Psoas muscle (tissue), 7 donors: ENCODE measurements at regions not wholly inside any gene's neighbourhood (a gene's known extent, or its start where the extent isn't known, plus 50 kb on each side); places are given as distances from the start of the nearest gene placed in this dataset.
A peak's percentile ranks its signal among the peaks of the same experiment; 100 is the strongest.
"Not testable (repeated sequence)": the region's sequence is repeated elsewhere in the genome, so short reads cannot be mapped to it uniquely, and the experiment has no call there.

ENCODE experiments used
- ATAC-seq, 4 donors: fragments of 200-7000 bp; cut with Tn5 transposase; one replicate each; pipeline ENCODE4 v1.9.1; 2020; ENCODE audit warnings: moderate library complexity in 3 of 4, mild to moderate bottlenecking in 2 of 4
- DNase-seq, 2 donors: peaks; one replicate each; pipeline ENCODE4 v3.0.0-alpha.2; 2020
- H3K27ac ChIP-seq: fragments of 200-600 bp; one replicate; pipeline ENCODE4 v1.8.0; 2022
- H3K27me3 ChIP-seq, 3 donors: fragments of 200-600 bp in 1 of 3; one replicate each; pipeline versions ENCODE4 v1.6.1 to v1.8.0; 2013 to 2022; ENCODE audit warnings: low read length in 2 of 3, mild to moderate bottlenecking in 2 of 3, moderate library complexity in 1 of 3; ENCODE audit not compliant: insufficient read depth in 3 of 3
- H3K36me3 ChIP-seq, 2 donors: fragments of 200-600 bp in 1 of 2; one replicate each; pipeline versions ENCODE4 v1.6.1 to v1.8.0; 2013 to 2022; ENCODE audit warnings: low read depth in 1 of 2, mild to moderate bottlenecking in 1 of 2, moderate library complexity in 1 of 2; ENCODE audit not compliant: insufficient read depth in 1 of 2
- H3K4me1 ChIP-seq: fragments of 200-600 bp; one replicate; pipeline ENCODE4 v1.8.0; 2022
- H3K4me3 ChIP-seq: fragments of 200-600 bp; one replicate; pipeline ENCODE4 v1.8.0; 2022; ENCODE audit warnings: mild to moderate bottlenecking
- H3K9me3 ChIP-seq: fragments of 200-600 bp; one replicate; pipeline ENCODE4 v1.8.0; 2022
- WGBS, 3 donors: extraction: QIAGEN DNeasy Blood & Tissue Kit; methylation state at CpG; one replicate each; pipeline versions ENCODE4 v1.1.6 to v1.1.7; 2013; 5-methylcytosine and 5-hydroxymethylcytosine counted together
- intact Hi-C, 2 donors: fragments of 100-400 bp; cut with DNase I; formaldehyde crosslinking; loops; one replicate each; pipeline versions ENCODE4 v1.11.0 to v1.14.2; 2022
- TF ChIP-seq, protein P1 (sequence below): fragments of 200-600 bp; IDR thresholded peaks from one replicate; pipeline ENCODE4 v1.8.0; 2022; ENCODE audit warnings: antibody characterized with exemption
- donor health status: healthy with polysubstance abuse.
- donor health status: DM: no; HTN: no; CAD: no; lungs with moderate emphysema.
- donor health status: Bipolar disorder and iron deficiency.
- donor health status: healthy.
- donor health status: DM: yes; HTN: yes; CAD: no.
- donor health status: DM: no; HTN: no; CAD: no.
- donor health status: DM: yes; HTN: yes; CAD: no.

GRCh38 chr1:208980605-208981004, 602.9 kb upstream of the CAMK1G start:
- 61 to 73% (median 69%) methylated on average over 1 of the region's 1 CpG for WGBS, 3 donors
- no peaks in the 10 kb centered on the region for H3K27me3 ChIP-seq
- TF ChIP-seq, protein P1, sequence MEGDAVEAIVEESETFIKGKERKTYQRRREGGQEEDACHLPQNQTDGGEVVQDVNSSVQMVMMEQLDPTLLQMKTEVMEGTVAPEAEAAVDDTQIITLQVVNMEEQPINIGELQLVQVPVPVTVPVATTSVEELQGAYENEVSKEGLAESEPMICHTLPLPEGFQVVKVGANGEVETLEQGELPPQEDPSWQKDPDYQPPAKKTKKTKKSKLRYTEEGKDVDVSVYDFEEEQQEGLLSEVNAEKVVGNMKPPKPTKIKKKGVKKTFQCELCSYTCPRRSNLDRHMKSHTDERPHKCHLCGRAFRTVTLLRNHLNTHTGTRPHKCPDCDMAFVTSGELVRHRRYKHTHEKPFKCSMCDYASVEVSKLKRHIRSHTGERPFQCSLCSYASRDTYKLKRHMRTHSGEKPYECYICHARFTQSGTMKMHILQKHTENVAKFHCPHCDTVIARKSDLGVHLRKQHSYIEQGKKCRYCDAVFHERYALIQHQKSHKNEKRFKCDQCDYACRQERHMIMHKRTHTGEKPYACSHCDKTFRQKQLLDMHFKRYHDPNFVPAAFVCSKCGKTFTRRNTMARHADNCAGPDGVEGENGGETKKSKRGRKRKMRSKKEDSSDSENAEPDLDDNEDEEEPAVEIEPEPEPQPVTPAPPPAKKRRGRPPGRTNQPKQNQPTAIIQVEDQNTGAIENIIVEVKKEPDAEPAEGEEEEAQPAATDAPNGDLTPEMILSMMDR: no peak
- no peak overlapping the region for H3K4me3 ChIP-seq
- intact Hi-C loops: no loop called here
- no peaks in the 10 kb centered on the region for H3K9me3 ChIP-seq
- no peaks in the 10 kb centered on the region for H3K4me1 ChIP-seq
- H3K36me3 ChIP-seq: no peaks in the 10 kb centered on the region
- ATAC-seq (no peak), DNase-seq (no peak)
- H3K27ac ChIP-seq: no peak overlapping the region

GRCh38 chr1:208985231-208985630, 598.3 kb upstream of the CAMK1G start:
- WGBS, 3 donors: 39 to 50% (median 41%) methylated on average over 1 of the region's 1 CpG
- H3K36me3 ChIP-seq: no peaks in the 10 kb centered on the region
- no peaks in the 10 kb centered on the region for H3K27me3 ChIP-seq
- no peak for DNase-seq
- TF ChIP-seq, protein P1: no peak
- peak overlapping the region; percentile 30 for H3K27ac ChIP-seq
- H3K4me1 ChIP-seq: no peaks in the 10 kb centered on the region
- H3K9me3 ChIP-seq: no peaks in the 10 kb centered on the region
- no peak for ATAC-seq
- intact Hi-C loops: no loop called here
- H3K4me3 ChIP-seq: no peak overlapping the region

GRCh38 chr1:208988811-208989222, 594.7 kb upstream of the CAMK1G start:
- Histone ChIP-seq H3K4me1 (no peaks in the 10 kb centered on the region), H3K9me3 (no peaks in the 10 kb centered on the region), H3K27me3 (no peaks in the 10 kb centered on the region), H3K4me3 (peak overlapping the region; percentile 40), H3K27ac (no peak overlapping the region), H3K36me3 (no peaks in the 10 kb centered on the region)
- TF ChIP-seq, protein P1: no peak
- no peak for ATAC-seq
- intact Hi-C loops: no loop called here
- 7 to 15% (median 7%) methylated on average over 3 of the region's 3 CpGs for WGBS, 3 donors
- DNase-seq: no peak

- DNase-seq (no peak), ATAC-seq (no peak)
- intact Hi-C loops: no loop called here
- WGBS, 3 donors: 62 to 73% (median 66%) methylated on average over 2 of the region's 2 CpGs
- TF ChIP-seq, protein P1: no peak
- H3K27me3 ChIP-seq: no peaks in the 10 kb centered on the region
- H3K36me3 ChIP-seq: no peaks in the 10 kb centered on the region
- no peak overlapping the region for H3K4me3 ChIP-seq
- no peak overlapping the region for H3K27ac ChIP-seq
- H3K9me3 ChIP-seq: no peaks in the 10 kb centered on the region
- no peaks in the 10 kb centered on the region for H3K4me1 ChIP-seq
Observed at GRCh38 chr1:208990456-208990855, 593.1 kb upstream of the CAMK1G start.

DNA sequence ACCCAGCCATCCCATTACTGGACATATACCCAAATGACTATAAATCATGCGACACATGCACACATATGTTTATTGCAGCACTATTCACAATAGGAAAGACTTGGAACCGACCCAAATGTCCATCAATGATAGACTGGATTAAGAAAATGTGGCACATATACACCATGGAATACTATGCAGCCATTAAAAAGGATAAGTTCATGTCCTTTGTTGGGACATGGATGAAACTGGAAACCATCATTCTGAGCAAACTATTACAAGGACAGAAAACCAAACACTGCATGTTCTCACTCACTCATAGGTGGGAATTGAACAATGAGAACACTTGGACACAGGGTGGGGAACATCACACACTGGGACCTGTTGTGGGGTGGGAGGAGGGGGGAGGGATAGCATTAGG, 586.5 kb upstream of the CAMK1G start:
- H3K27me3 ChIP-seq, DNase-seq, intact Hi-C loops, ATAC-seq, H3K9me3 ChIP-seq, H3K36me3 ChIP-seq, H3K4me1 ChIP-seq, H3K4me3 ChIP-seq, H3K27ac ChIP-seq: not testable (repeated sequence)
- 52 to 61% (median 57%) methylated on average over 2 of the region's 2 CpGs for WGBS, 3 donors
